NCI-H2081 treated with DMSO at 0.1 percent for 48 hours (cell line): ENCODE measurements at regions not wholly inside any gene's neighbourhood (a gene's known extent, or its start where the extent isn't known, plus 50 kb on each side); places are given as distances from the start of the nearest gene placed in this dataset.

Experiments
- DNase-seq: peaks from one replicate; lab custom pipeline; 2025; lab: John Stamatoyannopoulos, UW

DNA sequence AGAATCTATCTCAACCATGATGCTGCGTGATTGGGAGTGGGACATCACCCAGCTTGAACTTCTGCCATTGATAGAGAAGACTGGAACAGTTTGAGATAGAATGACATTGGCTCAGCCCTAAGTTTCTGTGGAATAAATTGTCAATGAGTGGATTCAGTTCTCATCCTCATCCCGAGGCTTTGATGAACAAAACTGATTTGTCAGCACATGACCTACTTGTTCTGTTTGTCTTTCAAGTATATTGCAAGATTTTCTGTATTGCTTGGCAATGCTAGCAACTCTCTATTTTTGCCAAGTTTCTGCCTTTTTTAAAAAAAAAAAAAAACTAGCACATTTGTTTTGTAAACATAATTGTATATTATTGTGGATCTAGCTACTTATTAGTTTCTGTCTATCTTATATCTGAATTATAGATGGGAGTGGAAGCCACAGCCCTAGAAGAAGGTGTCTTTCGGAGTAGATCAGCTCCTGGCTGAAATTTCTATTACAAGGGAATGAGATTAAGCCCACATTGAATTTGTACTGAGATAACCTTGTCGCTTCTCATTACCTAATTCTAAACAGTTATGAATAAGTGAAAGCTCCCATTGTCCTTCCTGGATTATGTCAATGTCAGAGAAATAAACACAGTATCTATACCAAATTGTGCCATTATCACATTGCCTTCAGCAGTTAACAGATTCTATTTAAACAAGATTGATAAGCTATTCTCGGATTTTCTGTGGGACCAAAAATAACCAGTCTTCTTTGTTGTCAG lies 166.1 kb downstream of the TNFSF13B start:
- no peak for DNase-seq

DNA sequence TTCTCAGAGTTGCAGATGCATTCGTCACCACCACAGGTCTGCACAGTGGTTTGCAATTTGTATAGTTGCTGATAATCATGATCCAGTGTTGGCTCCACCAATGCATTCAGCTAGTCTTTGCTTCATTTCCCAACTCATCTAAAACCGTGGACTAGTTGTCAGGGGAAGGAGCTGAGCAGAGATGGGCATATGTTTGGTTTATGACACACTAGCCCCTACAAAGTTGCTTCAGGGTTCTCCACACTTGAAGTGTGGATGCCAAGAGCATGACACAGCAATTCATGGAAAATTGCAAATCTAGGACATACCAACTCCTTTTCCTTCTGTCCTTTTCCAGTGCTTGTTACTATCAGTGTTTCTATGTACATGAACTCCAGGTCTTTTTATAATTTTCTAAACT lies 168.0 kb downstream of the TNFSF13B start:
- DNase-seq, result no peak

DNA sequence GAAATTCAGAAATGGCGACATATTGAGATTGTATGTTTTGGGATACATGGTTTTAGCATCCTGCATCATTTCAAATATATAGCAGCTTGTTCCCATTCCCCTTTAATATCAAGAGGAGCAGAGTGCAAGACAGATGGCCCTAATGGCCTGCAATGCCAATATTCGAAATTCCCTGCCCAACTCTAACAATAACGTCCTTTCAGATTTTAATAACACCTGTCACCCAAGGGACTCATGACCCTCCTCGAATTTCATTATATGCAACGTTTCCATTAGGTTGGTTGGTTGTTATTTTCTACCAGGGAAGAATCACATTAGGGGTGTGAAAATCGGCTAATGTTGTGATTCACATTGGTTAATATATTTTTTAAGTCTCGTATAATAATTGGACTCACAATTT lies 170.0 kb downstream of the TNFSF13B start:
- no peak for DNase-seq

DNA sequence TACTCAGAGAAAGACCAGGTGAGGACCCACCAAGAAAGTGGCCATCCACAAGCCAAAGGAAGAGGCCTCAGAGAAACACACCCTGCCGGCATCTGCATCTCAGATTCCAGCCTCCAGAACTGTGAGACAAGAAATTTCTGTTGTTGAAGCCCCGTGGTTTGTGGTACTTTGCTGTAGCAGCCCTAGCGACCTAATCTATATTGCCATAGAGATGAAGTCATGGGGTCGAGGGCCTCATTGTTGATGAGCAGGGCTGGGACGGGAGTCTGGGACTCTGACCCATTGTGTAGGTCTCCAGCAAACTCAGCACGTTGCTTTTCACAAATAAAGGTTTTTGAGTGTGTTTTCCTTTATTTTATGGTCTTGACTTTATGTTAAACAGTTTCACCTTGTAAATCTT lies 174.9 kb downstream of the TNFSF13B start:
- DNase-seq, result no peak

DNA sequence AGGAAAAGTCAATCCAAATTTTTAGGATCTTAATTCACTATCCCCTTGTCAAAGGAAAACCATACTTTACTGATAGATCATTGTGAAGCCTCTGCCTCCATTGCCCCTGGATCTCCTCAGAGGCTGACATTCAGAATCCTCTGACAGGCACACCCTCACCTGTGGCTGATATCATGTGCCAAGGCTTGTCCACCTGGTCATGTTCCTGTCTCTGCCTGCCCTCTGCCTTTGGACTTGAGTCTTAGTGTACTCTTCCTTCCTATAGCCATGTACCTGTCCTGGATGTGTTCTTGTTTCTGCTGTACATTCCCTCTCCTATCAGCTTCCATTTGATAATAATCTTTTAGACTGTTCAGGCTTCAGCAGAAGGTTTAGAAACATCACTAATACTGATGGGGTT lies 179.4 kb downstream of the TNFSF13B start:
- DNase-seq, result no peak

DNA sequence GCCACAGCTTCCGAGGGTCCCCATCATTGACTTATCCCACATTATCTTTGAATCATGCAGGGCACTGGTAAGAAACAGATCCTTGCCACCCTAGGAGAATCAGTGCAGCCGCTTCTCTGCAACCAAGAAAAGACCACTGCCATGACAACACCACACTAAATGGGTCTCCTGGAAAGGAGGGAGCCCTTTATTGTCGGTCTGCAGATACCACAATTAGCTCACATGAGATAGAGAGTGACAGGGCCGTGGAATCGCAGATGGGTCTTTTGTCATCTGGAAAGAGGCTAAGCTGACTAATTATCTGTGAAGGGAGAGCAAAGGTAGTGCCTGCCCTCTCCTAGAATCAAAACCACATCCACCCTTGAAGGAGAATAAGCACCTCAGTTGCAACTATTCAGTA lies 178.3 kb upstream of the MYO16 start:
- DNase-seq, result no peak

DNA sequence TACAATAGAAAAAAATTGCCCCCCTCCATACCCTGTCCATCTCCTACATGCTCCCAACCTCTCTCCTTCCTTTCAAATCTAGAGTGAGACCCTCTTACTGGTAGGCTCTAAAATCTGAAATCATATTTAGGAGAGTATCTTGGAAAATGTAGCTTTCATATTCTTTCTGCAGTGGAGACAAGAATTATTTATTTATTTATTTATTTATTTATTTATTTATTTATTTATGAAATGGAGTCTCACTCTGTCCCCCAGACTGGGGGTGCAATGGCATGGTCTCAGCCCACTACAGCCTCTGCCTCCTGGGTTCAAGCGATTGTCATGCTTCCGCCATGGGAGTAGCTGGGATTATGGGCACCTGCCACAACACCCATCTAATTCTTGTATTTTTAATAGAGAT lies 174.1 kb upstream of the MYO16 start:
- DNase-seq, result no peak

DNA sequence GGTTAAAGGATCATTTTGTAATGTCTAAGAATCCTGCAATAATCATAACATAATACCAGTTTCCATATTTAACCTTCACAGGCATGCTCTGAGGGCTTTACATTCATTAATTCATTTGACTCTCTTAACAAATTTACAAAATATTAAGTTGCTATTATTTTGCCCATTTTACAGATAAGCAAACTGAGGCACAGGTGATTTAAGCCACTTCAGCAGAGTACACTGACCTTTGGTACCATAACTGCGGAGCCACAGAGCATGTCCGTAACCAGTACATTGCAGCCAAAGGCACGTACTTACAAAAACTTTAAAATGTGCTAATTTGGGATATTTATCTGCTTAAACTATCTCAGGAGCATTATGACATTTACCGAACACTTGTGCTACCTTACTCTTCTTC lies 169.4 kb upstream of the MYO16 start:
- DNase-seq, result no peak

DNA sequence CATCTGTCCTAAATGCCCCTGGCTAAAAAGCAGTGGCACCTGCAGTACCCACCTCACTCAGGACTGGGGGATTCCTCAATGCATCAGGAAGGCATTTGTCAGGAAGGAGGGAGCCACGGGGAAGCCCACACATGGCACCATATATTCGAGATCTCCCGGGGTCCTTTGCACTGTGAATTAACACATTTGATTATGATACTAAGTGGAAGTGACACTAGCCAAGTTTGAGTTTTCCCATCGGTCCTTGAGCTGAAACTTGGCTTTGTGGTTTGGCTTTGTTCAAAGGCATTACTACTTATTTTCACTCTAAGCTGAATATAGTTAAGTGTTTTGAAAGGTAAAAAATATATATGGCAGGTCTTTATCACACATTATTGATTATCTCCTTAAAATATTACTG lies 168.7 kb upstream of the MYO16 start:
- no peak for DNase-seq

DNA sequence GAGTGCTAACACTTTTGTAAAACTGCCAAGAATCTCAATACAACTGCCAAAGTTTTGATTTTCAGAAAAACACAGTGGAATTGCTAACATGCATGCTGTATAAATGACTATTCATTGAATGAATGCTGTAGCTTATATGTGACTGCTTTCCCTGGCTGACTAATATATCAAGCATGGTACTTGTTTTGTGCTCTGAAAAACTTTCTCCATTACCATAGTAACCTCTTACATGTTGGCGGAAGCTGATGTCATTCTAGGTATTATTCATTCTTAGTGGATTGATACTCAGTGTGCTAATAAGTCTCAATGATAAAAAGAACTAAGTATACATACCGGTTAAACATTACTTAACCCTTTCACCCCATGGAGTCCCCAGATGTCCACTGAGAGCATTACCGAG lies 166.1 kb upstream of the MYO16 start:
- no peak for DNase-seq

DNA sequence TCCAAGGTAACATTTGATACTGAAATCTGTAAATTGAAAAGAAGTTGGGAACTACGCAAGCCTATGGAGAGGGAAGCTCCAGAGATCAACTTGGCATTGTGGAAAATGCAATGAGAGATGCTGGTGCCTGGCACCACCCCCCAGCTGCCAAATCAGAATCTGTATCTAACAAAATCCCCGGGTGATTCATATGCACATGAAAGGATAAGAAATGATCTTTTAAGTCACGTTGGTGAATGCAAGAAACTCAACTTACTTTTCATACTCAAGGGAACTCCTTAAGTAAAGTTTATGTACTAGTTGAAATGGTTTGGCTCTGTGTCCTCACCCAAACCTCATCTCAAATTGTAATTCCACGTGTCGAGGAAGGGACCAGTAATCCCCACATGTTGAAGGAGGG lies 158.5 kb upstream of the MYO16 start:
- DNase-seq, result no peak

DNA sequence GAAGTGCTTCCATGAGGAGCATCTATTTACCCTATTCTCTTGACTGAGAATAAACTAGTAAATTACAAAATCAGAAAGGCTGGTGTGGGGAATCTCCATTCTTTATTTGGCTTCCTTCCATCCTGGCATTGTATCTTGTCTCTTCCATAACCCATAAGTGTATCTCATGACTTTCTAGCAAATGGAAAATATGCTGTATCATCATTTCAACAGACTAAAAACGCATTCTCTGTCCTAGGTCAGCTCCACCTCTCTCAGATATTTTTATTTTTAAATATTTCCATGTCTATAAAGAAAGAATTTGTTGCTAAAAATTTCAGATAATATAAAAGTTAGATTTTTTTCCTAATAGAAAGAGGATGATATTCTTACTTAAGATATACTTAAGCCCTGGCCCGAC lies 154.2 kb upstream of the MYO16 start:
- DNase-seq, result no peak

DNA sequence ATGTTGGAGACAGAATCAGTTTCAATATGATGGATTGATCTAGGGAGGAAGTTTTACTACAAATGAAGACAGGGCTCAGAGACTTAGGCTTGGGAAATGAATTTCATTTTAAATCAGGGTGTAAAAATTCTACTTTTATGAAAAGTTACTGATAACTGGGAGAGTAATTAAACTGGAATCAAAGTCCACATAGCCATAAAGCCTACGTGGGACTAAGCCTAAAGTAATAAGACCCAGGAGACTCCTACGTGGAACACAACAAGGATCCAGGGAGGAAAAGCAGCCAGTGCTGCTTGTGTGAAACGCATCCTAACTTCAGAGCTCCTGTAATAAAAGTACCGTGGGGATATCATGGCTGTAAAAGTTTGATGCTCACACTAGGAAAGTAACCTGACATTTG lies 152.0 kb upstream of the MYO16 start:
- no peak for DNase-seq

DNA sequence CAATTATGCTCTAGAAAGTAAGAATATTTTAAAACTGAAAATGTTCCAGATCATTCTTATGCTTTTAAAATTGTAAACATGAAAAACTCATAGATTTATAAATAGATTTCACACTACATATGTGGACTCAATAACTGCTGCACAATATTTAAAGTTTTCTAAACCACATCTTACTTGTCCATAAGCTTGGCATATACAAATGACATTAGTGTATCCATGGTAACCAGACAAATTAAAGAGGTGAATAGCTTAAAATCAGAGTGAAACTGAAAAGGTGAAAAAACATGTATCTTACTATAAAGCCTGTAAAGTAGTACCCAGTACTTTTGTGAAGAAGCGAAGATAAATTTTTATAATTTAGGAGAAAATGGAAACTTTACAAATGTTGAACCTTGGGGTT lies 151.2 kb upstream of the MYO16 start:
- DNase-seq, result no peak

DNA sequence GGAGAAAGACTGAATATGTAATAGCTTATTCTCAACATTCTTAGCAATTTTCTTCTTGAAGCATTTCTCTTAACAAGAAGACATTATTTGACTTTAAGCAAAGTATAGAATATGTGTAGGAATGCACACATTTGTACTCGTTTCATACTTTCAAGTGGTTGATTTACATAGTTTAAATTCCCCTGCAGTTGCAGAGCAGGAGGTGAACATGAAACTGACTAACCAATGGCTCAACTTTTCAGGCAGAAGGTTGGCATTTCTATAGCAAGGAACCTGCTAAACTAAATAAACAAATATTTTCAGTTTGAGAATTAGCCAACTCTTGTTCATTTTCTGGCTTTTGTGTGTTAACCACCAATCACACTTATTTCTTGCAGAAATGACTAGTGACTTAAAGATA lies 145.4 kb upstream of the MYO16 start:
- DNase-seq, result no peak

DNA sequence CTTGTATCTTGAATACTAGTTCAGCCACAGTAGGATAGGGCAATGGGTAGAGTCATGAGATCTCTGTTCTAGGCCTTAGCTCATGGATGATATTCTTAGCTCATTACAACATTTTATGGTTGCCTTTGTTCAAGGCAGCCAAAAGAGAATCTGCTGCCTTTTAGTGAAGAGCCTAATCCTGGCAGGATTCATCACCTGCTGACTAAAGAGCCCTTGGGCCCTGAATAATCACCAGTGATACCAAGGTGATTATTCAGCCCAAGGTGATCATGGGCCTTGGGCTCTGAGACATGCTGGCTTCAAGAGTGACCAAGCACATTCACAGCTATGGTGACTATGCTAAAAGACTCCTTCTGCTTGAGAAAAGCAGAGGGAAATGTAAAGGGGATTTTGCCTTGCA lies 143.3 kb upstream of the MYO16 start:
- DNase-seq, result no peak

DNA sequence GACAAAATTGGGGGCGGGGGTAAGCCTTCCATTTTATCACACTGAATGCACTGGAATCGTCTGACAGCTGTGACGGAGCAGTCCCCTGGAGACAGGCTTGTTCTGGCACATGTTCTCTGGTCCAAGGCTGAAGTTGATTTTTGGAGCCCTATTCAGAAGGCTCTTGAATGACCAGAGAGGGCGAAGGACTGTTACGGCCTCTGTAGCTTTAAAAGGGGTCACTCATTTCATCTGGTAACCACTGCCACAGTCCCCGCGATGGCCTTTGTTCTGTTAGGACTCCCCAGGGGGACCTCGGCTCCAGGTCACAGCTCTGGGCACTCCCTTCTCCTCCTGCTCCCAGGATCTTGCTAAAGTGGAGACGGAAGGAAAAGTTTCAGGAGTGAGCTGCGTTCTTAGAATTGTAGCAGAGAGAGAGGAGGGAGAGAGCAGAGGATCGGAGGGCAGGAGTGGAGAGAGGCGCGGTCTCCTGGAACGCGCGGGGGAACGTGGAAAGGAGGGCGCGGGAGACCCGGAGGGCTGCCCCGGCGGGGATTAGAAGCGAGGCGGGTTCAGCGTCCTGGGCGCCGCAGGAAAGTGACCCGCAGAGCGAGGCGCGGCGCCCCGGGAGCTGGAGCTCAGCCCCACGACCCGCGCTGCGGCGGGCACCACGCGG lies 134.3 kb upstream of the MYO16 start:
- DNase-seq, result no peak

DNA sequence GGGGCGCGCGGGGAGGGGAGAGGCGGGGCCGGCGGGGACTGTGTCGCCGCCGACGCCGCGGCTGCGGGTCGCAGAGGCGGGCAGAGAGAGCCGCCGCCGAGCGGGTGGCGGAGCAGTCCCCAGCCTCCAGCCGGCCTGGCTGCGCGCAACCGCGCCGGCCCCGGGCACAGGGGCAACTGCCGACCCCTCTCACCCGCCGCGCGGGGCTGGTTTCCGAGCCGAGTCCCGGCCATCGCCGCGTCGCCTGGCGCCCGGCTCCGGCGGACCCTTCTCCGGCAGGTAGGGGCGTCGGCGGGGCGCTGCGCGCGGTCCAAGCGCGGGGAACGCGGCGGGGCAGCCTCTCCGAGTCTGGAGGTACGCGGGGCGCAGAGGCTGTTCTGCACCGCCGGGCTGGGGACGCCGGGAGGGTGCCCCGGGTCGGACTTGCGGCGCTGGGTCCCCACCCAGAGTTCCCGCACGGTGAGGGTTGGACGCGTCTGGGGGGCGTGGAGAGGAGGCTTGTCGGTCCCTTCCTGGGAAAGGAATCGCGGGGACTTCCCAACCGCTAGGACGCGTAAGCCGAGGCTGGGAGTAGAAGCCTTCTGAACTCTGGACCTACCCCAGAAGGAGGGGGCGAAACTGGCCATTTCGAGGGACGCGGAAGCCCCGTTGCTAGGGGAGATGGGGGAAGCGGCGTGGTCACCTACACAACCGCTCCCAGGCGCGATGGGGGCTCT lies 133.6 kb upstream of the MYO16 start:
- DNase-seq, result no peak

DNA sequence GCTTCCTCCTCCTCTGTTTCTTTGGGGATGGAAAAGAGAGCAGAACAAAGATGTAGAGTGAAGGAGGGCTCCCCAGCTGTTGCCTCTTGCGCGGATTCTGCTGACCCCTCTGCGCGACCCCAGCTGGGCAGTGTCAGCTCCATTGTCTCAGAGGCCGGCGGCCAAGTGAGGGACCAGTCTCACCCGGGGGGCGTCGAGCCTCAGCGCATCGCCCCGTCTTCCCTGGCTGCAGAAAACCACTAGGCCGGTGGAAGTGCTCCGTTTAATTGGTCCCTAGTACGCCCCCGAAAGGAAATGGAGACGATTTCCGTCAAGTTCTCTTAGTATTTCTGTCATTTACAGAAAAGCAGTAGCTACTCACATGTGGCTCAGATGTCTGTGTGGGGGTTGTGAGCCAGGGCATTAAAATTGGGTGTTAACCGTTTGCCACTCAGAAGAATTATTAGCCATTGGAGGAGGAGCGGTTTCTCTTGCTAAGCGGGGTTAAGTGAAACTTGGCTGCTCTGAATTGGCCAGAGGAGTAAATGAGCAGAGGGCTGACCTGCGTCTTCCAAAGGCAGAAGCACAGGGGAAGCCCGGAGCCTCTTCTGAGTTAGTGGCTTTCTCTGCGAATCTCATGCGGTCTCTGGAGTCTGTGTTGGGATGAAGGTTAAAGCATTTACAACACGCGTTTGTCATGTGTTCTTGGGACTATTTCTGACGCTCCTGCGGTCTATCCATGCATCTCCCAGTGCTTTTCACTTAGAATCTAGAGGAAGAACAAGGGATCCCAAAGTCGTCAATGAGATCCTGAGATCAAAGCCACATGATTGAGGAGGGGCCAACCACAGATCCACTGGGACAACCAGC lies 132.8 kb upstream of the MYO16 start:
- DNase-seq, result no peak

DNA sequence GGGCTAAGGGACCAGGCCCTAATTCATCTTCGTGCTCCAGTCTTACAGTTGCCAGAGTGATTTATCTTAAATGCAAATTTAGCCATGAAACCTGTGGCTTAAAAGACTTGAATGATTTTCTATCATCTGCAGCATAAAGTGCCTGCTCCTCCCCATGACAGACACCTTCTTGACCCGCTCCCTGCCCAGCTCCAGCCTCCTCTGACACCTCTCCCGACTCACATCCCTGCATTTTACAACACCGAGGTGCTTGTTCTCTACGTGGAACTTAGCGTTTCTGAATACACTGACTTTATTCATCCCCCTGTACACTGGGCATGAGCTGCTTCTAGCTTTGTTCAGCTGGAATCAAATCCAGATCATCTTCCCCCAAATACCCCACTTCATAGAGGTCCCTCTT lies 128.7 kb upstream of the MYO16 start:
- DNase-seq, result no peak

DNA sequence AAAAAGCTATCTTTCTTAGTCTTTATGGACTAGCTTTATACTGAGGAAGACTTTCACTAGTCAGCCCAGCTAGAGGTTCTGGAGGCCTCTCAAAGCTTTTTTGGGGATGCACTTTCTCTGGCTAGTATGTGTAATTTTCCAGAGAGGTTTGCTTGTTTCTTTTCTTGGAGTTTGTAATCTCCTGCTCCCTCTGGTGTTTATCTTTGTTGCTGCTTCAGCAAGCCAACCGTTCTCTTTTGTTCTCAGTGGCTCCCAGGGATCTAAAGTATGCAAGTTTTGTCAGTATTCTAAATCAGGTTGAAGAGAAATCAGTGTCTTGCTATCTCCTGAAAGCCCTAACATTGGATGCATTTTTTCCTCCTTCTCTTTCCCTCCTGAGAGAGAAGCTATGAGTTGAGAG lies 121.1 kb upstream of the MYO16 start:
- DNase-seq, result no peak

DNA sequence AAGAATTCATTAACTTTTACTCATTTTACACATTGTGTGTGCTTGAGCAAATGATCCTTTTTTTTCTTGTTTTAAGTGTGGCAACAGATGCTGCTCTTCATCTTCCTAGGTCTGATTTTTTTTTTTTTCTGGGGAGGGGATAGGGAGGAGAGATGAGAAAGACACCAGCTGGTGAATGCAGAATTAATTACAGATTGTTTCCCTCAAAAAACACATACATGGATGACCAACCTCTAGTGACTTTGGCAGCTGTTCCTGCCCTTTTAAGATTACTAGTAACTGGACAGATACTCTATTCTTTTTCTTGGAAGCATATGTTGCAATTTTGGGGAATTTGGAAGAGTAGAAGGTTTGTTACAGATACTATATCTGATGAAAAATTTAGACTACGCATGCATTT lies 103.6 kb upstream of the MYO16 start:
- DNase-seq, result no peak

DNA sequence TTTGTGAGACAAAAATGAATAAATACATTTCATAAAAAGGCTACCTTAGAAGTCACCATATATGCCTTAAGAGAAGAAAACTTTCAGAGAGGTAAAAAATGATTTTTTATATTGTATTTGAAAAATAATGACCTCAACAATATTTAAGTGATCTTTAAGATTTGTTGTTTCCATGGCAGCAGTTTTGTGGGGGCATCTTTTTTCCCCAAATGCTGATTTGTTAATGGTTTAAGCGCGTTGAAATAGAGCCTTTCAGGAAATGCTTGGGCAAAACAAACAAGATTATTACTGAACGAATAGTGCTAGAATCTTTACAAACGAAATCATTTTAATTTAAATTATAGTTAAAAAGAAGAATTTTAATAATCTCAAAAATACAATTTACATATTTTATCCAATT lies 103.1 kb upstream of the MYO16 start:
- no peak for DNase-seq
